ENCODE measurements at regions not wholly inside any gene's neighbourhood (a gene's known extent, or its start where the extent isn't known, plus 50 kb on each side); places are given as distances from the start of the nearest gene placed in this dataset.

DNA sequence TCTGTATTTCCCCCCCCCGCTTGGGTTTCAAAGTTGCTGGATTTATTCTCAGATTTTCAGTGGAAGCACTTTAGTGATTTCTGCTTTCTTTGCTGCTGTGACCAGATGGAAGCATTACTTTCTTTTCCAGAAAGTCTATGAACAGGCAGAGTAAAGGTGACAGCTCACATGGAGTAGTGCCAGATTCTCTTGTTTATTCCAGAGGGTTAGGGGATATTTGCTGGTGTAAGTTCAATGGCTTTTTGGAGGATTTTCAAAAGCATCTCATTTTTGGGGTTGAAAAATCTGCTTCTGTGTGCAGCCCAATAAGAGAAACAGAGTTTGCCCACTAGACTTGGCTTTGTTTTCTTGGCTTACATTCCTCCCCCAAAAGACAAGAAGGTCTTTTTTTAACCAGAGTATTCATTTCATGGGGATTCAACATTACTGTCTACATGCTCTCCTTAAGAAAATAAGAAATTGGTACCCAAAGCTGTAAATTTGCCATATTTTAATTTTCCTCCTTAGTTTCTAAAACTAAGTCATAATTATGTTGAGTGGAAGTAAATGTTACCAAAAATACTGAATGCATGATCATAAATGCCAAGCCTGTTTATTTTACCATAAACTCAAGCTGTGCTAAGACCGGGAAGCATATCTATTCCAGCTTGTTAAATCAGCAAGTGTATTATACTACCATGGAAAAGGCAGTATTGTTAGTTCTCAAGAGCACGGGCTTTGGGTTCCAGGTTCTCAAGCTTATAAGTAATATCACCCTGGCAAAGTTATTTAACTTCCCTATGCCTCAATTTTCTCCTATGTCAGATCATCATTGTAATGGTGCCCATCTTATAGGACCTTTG, 557.2 kb downstream of the CPS1 start:
- no peaks in the 10 kb centered on the region for H3K27me3 Mint-ChIP-seq (ENCODE audit: low read depth in 2 of 2)
- no peak for ATAC-seq
- Histone ChIP-seq H3K9me3 (ENCODE audit: control insufficient read depth, insufficient read depth, low read length) (no peaks in the 10 kb centered on the region), H3K4me3 (ENCODE audit: low read length) (no peak overlapping the region), H3K36me3 (ENCODE audit: control insufficient read depth, insufficient read depth, low read length) (no peaks in the 10 kb centered on the region), H3K27me3 (ENCODE audit: control insufficient read depth, insufficient read depth, low read length) (no peaks in the 10 kb centered on the region), H3K27ac (ENCODE audit: low read length) (no peak overlapping the region), H3K4me1 (ENCODE audit: control insufficient read depth, insufficient read depth, low read length) (no peaks in the 10 kb centered on the region)
- no peak overlapping the region for H3K4me3 Mint-ChIP-seq
- intact Hi-C loops (cut with micrococcal nuclease) = no loop called here
- no peak overlapping the region for H3K27ac Mint-ChIP-seq
- no peaks in the 10 kb centered on the region for H3K4me1 Mint-ChIP-seq
- 78% methylated on average over 3 of the region's 3 CpGs for WGBS (ENCODE audit: insufficient coverage)
- no peaks in the 10 kb centered on the region for H3K36me3 Mint-ChIP-seq
- TF ChIP-seq, protein P1, sequence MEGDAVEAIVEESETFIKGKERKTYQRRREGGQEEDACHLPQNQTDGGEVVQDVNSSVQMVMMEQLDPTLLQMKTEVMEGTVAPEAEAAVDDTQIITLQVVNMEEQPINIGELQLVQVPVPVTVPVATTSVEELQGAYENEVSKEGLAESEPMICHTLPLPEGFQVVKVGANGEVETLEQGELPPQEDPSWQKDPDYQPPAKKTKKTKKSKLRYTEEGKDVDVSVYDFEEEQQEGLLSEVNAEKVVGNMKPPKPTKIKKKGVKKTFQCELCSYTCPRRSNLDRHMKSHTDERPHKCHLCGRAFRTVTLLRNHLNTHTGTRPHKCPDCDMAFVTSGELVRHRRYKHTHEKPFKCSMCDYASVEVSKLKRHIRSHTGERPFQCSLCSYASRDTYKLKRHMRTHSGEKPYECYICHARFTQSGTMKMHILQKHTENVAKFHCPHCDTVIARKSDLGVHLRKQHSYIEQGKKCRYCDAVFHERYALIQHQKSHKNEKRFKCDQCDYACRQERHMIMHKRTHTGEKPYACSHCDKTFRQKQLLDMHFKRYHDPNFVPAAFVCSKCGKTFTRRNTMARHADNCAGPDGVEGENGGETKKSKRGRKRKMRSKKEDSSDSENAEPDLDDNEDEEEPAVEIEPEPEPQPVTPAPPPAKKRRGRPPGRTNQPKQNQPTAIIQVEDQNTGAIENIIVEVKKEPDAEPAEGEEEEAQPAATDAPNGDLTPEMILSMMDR (IDR thresholded peaks at IDR 0.05) = no peak
- no peak for DNase-seq
- H3K9me3 Mint-ChIP-seq = peaks cover 0 to 6% of the 10 kb centered on the region in 2 donors

DNA sequence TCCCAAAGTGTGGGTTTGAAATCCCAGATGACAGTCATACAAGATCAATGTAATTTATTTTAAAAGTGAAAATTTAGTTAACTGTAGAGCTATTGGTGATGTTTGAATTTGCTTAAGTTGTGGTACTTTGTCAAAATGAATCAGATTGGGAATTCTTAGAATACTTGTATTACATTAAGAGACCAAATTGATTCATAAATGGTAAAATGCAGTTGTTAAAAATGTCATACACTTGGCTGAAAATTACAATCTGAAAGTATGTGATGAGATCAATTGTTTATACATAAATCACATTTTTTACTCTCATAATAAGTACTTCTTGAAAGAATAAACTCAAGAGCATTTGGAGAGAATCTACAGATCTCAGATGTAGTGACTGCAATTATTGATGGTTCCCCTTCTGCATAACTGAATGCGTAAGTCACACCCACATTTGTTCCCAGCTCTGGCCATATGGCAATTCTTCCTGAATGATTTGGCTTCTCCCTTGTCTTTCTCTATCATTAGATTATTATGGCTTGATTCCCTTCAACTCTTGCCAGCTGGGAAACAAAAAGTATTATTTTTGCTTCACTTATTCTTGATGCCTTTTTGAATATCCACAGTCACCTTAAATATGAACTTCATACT, 558.5 kb downstream of the CPS1 start:
- no peaks in the 10 kb centered on the region for H3K27me3 ChIP-seq (ENCODE audit: control insufficient read depth, insufficient read depth, low read length)
- TF ChIP-seq, protein P1 (IDR thresholded peaks at IDR 0.05) = no peak
- intact Hi-C loops (cut with micrococcal nuclease) = no loop called here
- H3K36me3 ChIP-seq (ENCODE audit: control insufficient read depth, insufficient read depth, low read length) = no peaks in the 10 kb centered on the region
- H3K4me3 Mint-ChIP-seq = no peak overlapping the region
- WGBS (ENCODE audit: insufficient coverage) = 100% methylated on average over 1 of the region's 1 CpG
- DNase-seq = no peak
- H3K4me1 ChIP-seq (ENCODE audit: control insufficient read depth, insufficient read depth, low read length) = no peaks in the 10 kb centered on the region
- peaks cover 3% of the 10 kb centered on the region in 2 donors for H3K9me3 Mint-ChIP-seq
- no peak overlapping the region for H3K27ac ChIP-seq (ENCODE audit: low read length)
- H3K4me3 ChIP-seq (ENCODE audit: low read length) = no peak overlapping the region
- H3K36me3 Mint-ChIP-seq = no peaks in the 10 kb centered on the region
- no peak overlapping the region for H3K27ac Mint-ChIP-seq
- no peaks in the 10 kb centered on the region for H3K9me3 ChIP-seq (ENCODE audit: control insufficient read depth, insufficient read depth, low read length)
- H3K4me1 Mint-ChIP-seq = no peaks in the 10 kb centered on the region
- no peaks in the 10 kb centered on the region for H3K27me3 Mint-ChIP-seq (ENCODE audit: low read depth in 2 of 2)
- no peak for ATAC-seq

DNA sequence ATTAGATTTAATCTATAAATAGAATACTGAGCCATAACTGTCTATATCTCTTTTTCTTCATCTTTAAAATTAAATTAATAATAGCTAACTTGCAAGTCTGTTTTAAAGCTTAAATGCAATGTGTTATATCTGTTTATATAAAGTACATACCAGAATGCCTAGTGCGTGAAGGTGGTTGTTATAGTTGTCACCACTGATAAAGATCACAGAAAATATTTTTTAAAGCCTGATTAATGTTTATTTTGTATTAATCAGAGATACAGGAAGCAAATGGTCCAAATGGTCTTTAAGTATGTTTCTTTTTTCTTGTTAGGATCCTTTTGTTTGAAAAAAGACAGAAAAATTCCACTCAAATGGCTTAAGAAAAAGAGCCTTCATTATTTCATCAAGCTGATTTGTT, 560.6 kb downstream of the CPS1 start:
- Histone ChIP-seq H3K27ac (ENCODE audit: low read length) (no peak overlapping the region), H3K4me1 (ENCODE audit: control insufficient read depth, insufficient read depth, low read length) (no peaks in the 10 kb centered on the region), H3K4me3 (ENCODE audit: low read length) (no peak overlapping the region), H3K36me3 (ENCODE audit: control insufficient read depth, insufficient read depth, low read length) (no peaks in the 10 kb centered on the region), H3K9me3 (ENCODE audit: control insufficient read depth, insufficient read depth, low read length) (no peaks in the 10 kb centered on the region), H3K27me3 (ENCODE audit: control insufficient read depth, insufficient read depth, low read length) (no peaks in the 10 kb centered on the region)
- Mint-ChIP-seq H3K4me1 (no peaks in the 10 kb centered on the region), H3K4me3 (no peak overlapping the region), H3K27me3 (ENCODE audit: low read depth in 2 of 2) (no peaks in the 10 kb centered on the region), H3K36me3 (no peaks in the 10 kb centered on the region), H3K27ac (no peak overlapping the region), H3K9me3 (peaks cover 9 to 10% of the 10 kb centered on the region in 2 donors)
- no CpG with 5 or more reads among the region's 1 CpG for WGBS (ENCODE audit: insufficient coverage)
- DNase-seq = no peak
- no peak for ATAC-seq
- TF ChIP-seq, protein P1 (IDR thresholded peaks at IDR 0.05) = no peak
- intact Hi-C loops (cut with micrococcal nuclease) = no loop called here
